Uterus (tissue), 3 donors: ENCODE measurements at regions not wholly inside any gene's neighbourhood (a gene's known extent, or its start where the extent isn't known, plus 50 kb on each side); places are given as distances from the start of the nearest gene placed in this dataset.

Experiments used
- DNase-seq, 2 donors: peaks; one replicate each; pipeline ENCODE4 v3.0.0-alpha.2; 2019 to 2020
- H3K27ac ChIP-seq, 2 donors: fragments of 200-600 bp; sonication (generic); 1 replicate in 1 of 2; 2 replicates in 1 of 2; pipeline ENCODE4 v1.5.1; 2016 to 2018
- H3K27me3 ChIP-seq, 2 donors: fragments of 200-600 bp; sonication (generic); one replicate each; pipeline ENCODE4 v1.5.1; 2018 to 2019; ENCODE audit warnings: control low read depth in 1 of 2
- H3K36me3 ChIP-seq, 2 donors: fragments of 200-600 bp; sonication (generic); one replicate each; pipeline ENCODE4 v1.5.1; 2019; ENCODE audit warnings: control low read depth in 1 of 2
- H3K4me1 ChIP-seq, 2 donors: fragments of 200-600 bp; sonication (generic); one replicate each; pipeline ENCODE4 v1.5.1; 2018 to 2019; ENCODE audit warnings: control low read depth in 1 of 2
- H3K4me3 ChIP-seq, 2 donors: fragments of 200-600 bp; sonication (generic); 1 replicate in 1 of 2; 2 replicates in 1 of 2; pipeline ENCODE4 v1.5.1; 2018 to 2019; ENCODE audit warnings: mild to moderate bottlenecking in 1 of 2
- H3K9me3 ChIP-seq, 2 donors: fragments of 200-600 bp; sonication (generic); one replicate each; pipeline ENCODE4 v1.5.1; 2019; ENCODE audit warnings: control low read depth in 1 of 2
- CTCF ChIP-seq, 4 experiments: fragments of 200-600 bp in 2 of 4; fragments of 450-650 bp in 2 of 4; sonication (generic) in 2 of 4; IDR thresholded peaks; one replicate each; pipeline ENCODE4 v1.5.1; 2016 to 2019; ENCODE audit warnings: antibody characterized with exemption in 4 of 4, mild to moderate bottlenecking in 2 of 4, moderate library complexity in 1 of 4
- POLR2A ChIP-seq, 2 donors: fragments of 450-650 bp; IDR thresholded peaks; one replicate each; pipeline ENCODE4 v1.6.1; 2016; ENCODE audit warnings: antibody characterized with exemption in 2 of 2, mild to moderate bottlenecking in 1 of 2, moderate library complexity in 1 of 2
- intact Hi-C: fragments of 100-400 bp; cut with DNase I; formaldehyde crosslinking; loops from one replicate; pipeline ENCODE4 v1.15.1; 2023; ENCODE audit warnings: low total_unique reads
- donor health status: DM: yes; HTN: yes; CAD: no.

GRCh38 chr6:122130026-122130348, 269.5 kb upstream of the HSF2 start:
- TF ChIP-seq POLR2A (IDR thresholded peaks at IDR 0.05): no peak
- TF ChIP-seq CTCF (IDR thresholded peaks at IDR 0.05): no peak
- no peaks in the 10 kb centered on the region for H3K9me3 ChIP-seq
- DNase-seq: no peak
- H3K4me1 ChIP-seq: no peaks in the 10 kb centered on the region
- no peak overlapping the region for H3K4me3 ChIP-seq
- H3K27ac ChIP-seq: no peak overlapping the region
- H3K27me3 ChIP-seq: no peaks in the 10 kb centered on the region
- no peaks in the 10 kb centered on the region for H3K36me3 ChIP-seq
- intact Hi-C loops: no loop called here

- H3K36me3 ChIP-seq: no peaks in the 10 kb centered on the region
- no peak for DNase-seq
- H3K9me3 ChIP-seq: no peaks in the 10 kb centered on the region
- no peak overlapping the region for H3K4me3 ChIP-seq
- intact Hi-C loops: no loop called here
- no peak overlapping the region for H3K27ac ChIP-seq
- H3K4me1 ChIP-seq: no peaks in the 10 kb centered on the region
- TF ChIP-seq POLR2A (IDR thresholded peaks at IDR 0.05) (no peak), CTCF (IDR thresholded peaks at IDR 0.05) (no peak)
- H3K27me3 ChIP-seq: no peaks in the 10 kb centered on the region
These were observed 268.9 kb upstream of the HSF2 start for GRCh38 chr6:122130518-122130917.

GRCh38 chr6:122136386-122136785, 263.1 kb upstream of the HSF2 start:
- DNase-seq: no peak
- Histone ChIP-seq H3K27me3 (no peaks in the 10 kb centered on the region), H3K4me1 (no peaks in the 10 kb centered on the region), H3K9me3 (no peaks in the 10 kb centered on the region), H3K27ac (no peak overlapping the region), H3K36me3 (no peaks in the 10 kb centered on the region), H3K4me3 (no peak overlapping the region)
- intact Hi-C loops: no loop called here
- TF ChIP-seq CTCF (IDR thresholded peaks at IDR 0.05) (no peak), POLR2A (IDR thresholded peaks at IDR 0.05) (no peak)

DNA sequence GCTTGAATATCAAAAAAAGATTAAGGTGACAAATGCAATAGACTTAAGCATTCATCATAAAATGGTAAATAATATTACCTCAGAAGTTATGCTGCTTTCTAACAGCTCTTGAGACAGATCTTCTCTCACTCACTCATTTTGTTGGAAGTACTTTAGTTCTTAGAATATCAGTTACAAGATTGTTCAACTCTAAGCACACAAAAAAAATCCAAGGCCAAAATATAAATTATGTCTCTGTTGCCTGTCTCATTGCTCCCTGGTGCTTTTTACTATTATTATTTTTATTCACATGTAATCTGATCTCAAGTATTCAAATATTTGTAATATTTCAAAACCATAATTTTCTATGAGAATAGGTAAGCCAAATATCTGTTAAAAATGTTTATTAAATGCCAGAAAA, 259.4 kb upstream of the HSF2 start:
- intact Hi-C loops: no loop called here
- DNase-seq: no peak
- H3K27me3 ChIP-seq: no peaks in the 10 kb centered on the region

DNA sequence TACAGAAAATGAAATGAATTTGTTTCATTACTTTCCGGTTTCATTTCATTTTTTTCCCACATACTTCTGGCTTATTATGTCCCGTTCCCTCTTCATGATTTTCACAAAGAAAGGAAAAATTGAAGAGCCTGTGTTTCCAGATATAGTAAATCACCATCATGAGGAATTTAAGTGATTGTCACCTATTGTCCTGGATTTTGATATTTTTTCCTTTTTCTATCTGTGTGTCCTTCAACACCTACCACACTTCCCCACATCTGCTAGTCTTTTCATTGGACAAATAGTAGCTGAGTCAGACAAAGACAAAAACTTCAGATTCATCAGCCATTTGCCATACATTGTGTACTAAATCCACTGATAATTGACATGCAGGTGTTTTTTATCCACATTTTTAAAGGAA, 258.2 kb upstream of the HSF2 start:
- no peaks in the 10 kb centered on the region for H3K4me1 ChIP-seq
- H3K36me3 ChIP-seq: no peaks in the 10 kb centered on the region
- TF ChIP-seq POLR2A (IDR thresholded peaks at IDR 0.05) (no peak), CTCF (IDR thresholded peaks at IDR 0.05) (no peak)
- no peaks in the 10 kb centered on the region for H3K9me3 ChIP-seq
- no peak overlapping the region for H3K4me3 ChIP-seq
- DNase-seq: no peak
- intact Hi-C loops: no loop called here
- no peak overlapping the region for H3K27ac ChIP-seq
- H3K27me3 ChIP-seq: no peaks in the 10 kb centered on the region

More for the DNA sequence above, 259.4 kb upstream of the HSF2 start:
- no peak for TF ChIP-seq CTCF (IDR thresholded peaks at IDR 0.05)
- TF ChIP-seq POLR2A (IDR thresholded peaks at IDR 0.05): no peak
- Histone ChIP-seq H3K27ac (no peak overlapping the region), H3K4me3 (no peak overlapping the region), H3K4me1 (no peaks in the 10 kb centered on the region), H3K9me3 (no peaks in the 10 kb centered on the region), H3K36me3 (no peaks in the 10 kb centered on the region)
